HEK293 (cell line): ENCODE measurements at regions not wholly inside any gene's neighbourhood (a gene's known extent, or its start where the extent isn't known, plus 50 kb on each side); places are given as distances from the start of the nearest gene placed in this dataset.

ENCODE experiments used
- CTCF ChIP-seq: fragments of 450-650 bp; formaldehyde crosslinking; IDR thresholded peaks from 2 replicates; pipeline ENCODE4 v1.5.1; 2016; ENCODE audit warnings: missing biosample characterization, missing genetic modification characterization
- KLF16 ChIP-seq: fragments of 450-650 bp; formaldehyde crosslinking; IDR thresholded peaks from 2 replicates; pipeline ENCODE4 v1.5.1; 2017; ENCODE audit warnings: missing biosample characterization, missing genetic modification characterization
- YY1 ChIP-seq: fragments of 450-650 bp; formaldehyde crosslinking; IDR thresholded peaks from 2 replicates; pipeline ENCODE4 v1.5.1; 2018; ENCODE audit warnings: missing biosample characterization, missing genetic modification characterization
- ZBTB17 ChIP-seq: fragments of 450-650 bp; formaldehyde crosslinking; IDR thresholded peaks from 2 replicates; pipeline ENCODE4 v1.5.1; 2016; ENCODE audit warnings: missing biosample characterization, missing genetic modification characterization
- ZBTB8A ChIP-seq: fragments of 450-650 bp; formaldehyde crosslinking; IDR thresholded peaks from 2 replicates; pipeline ENCODE4 v1.5.1; 2016; ENCODE audit warnings: missing biosample characterization, missing genetic modification characterization
- ZNF366 ChIP-seq: fragments of 450-650 bp; formaldehyde crosslinking; conservative IDR thresholded peaks from 2 replicates; pipeline ENCODE4 v1.5.1; 2016; ENCODE audit warnings: missing biosample characterization, missing genetic modification characterization
- ZNF660 ChIP-seq: fragments of 450-650 bp; IDR thresholded peaks from 2 replicates; pipeline ENCODE4 v1.5.1; 2018; ENCODE audit warnings: missing biosample characterization, mild to moderate bottlenecking, missing genetic modification characterization
- ZNF830 ChIP-seq: fragments of 450-650 bp; IDR thresholded peaks from 2 replicates; pipeline ENCODE4 v1.5.0; 2018; ENCODE audit warnings: missing biosample characterization, missing genetic modification characterization, low read depth, mild to moderate bottlenecking, moderate library complexity
- ZSCAN23 ChIP-seq: fragments of 450-650 bp; formaldehyde crosslinking; IDR thresholded peaks from 2 replicates; pipeline ENCODE4 v1.5.1; 2016; ENCODE audit warnings: missing biosample characterization, missing genetic modification characterization

GRCh38 chr3:111143-112069 lies 85.2 kb upstream of the CHL1 start:
- no peak for TF ChIP-seq KLF16 (tag by site-specific recombination)
- TF ChIP-seq ZNF366 (tag by site-specific recombination), result no peak
- no peak for TF ChIP-seq ZNF830 (tag by site-specific recombination)
- no peak for TF ChIP-seq CTCF
- no peak for TF ChIP-seq ZBTB8A (tag by site-specific recombination)
- no peak for TF ChIP-seq YY1 (tag by site-specific recombination)
- no peak for TF ChIP-seq ZSCAN23 (tag by site-specific recombination)
- TF ChIP-seq ZBTB17 (tag by site-specific recombination), result no peak
- TF ChIP-seq ZNF660 (tag by site-specific recombination), result no peak
